Stomach (tissue), 8 donors: ENCODE measurements at regions not wholly inside any gene's neighbourhood (a gene's known extent, or its start where the extent isn't known, plus 50 kb on each side); places are given as distances from the start of the nearest gene placed in this dataset.

ENCODE experiments used
- DNase-seq, 2 donors: peaks; one replicate each; pipeline versions ENCODE4 v3.0.0 to v3.0.0-alpha.2; 2013 to 2019
- H3K27ac ChIP-seq, 5 donors: fragments of 200-600 bp in 4 of 5; sonication (generic) in 4 of 5; one replicate each; pipeline ENCODE4 v1.5.1; 2013 to 2019; ENCODE audit warnings: mild to moderate bottlenecking in 1 of 5, moderate library complexity in 1 of 5
- H3K27me3 ChIP-seq, 3 donors: fragments of 200-600 bp; sonication (generic); one replicate each; pipeline ENCODE4 v1.5.1; 2017 to 2019; ENCODE audit warnings: mixed run types in 1 of 3
- H3K36me3 ChIP-seq, 4 donors: fragments of 200-600 bp; sonication (generic); 1 replicate in 3 of 4; 2 replicates in 1 of 4; pipeline ENCODE4 v1.5.1; 2016 to 2019
- H3K4me1 ChIP-seq, 4 donors: fragments of 200-600 bp; sonication (generic); one replicate each; pipeline ENCODE4 v1.5.1; 2016 to 2019
- H3K4me3 ChIP-seq, 4 donors: fragments of 200-600 bp; sonication (generic) in 3 of 4; one replicate each; pipeline ENCODE4 v1.5.1; 2016 to 2019; ENCODE audit warnings: mild to moderate bottlenecking in 1 of 4
- H3K9me3 ChIP-seq, 4 donors: fragments of 200-600 bp; sonication (generic); one replicate each; pipeline ENCODE4 v1.5.1; 2016 to 2019
- EP300 ChIP-seq: sonication (generic); formaldehyde crosslinking; IDR thresholded peaks from one replicate; pipeline ENCODE4 v1.6.1; 2017; ENCODE audit warnings: antibody characterized with exemption
- POLR2A ChIP-seq, 4 donors: fragments of 450-650 bp; IDR thresholded peaks; one replicate each; pipeline ENCODE4 v1.6.1; 2016; ENCODE audit warnings: antibody characterized with exemption in 4 of 4, control low read depth in 2 of 4, mild to moderate bottlenecking in 1 of 4, moderate library complexity in 1 of 4
- POLR2AphosphoS5 ChIP-seq, 3 donors: sonication (generic); formaldehyde crosslinking; IDR thresholded peaks; one replicate each; pipeline ENCODE4 v1.6.1; 2016; ENCODE audit warnings: antibody characterized with exemption in 3 of 3
- WGBS, 5 donors: extraction: QIAGEN DNeasy Blood & Tissue Kit in 3 of 5; methylation state at CpG; one replicate each; pipeline versions ENCODE4 v1.1.5 to v1.1.7; 2013 to 2018; 5-methylcytosine and 5-hydroxymethylcytosine counted together
- intact Hi-C: fragments of 100-400 bp; cut with DNase I; formaldehyde crosslinking; loops from one replicate; pipeline ENCODE4 v1.15.1; 2023; ENCODE audit warnings: low total_unique reads
- TF ChIP-seq, protein P1 (sequence below), 7 experiments: fragments of 450-650 bp in 4 of 7; fragments of 200-600 bp in 3 of 7; sonication (generic) in 3 of 7; IDR thresholded peaks; one replicate each; pipeline ENCODE4 v1.5.1; 2016 to 2019; ENCODE audit warnings: antibody characterized with exemption in 7 of 7, control low read depth in 2 of 7, mild to moderate bottlenecking in 1 of 7
- donor health status: healthy with polysubstance abuse.
- donor health status: Bipolar disorder and iron deficiency.
- donor health status: healthy.

DNA sequence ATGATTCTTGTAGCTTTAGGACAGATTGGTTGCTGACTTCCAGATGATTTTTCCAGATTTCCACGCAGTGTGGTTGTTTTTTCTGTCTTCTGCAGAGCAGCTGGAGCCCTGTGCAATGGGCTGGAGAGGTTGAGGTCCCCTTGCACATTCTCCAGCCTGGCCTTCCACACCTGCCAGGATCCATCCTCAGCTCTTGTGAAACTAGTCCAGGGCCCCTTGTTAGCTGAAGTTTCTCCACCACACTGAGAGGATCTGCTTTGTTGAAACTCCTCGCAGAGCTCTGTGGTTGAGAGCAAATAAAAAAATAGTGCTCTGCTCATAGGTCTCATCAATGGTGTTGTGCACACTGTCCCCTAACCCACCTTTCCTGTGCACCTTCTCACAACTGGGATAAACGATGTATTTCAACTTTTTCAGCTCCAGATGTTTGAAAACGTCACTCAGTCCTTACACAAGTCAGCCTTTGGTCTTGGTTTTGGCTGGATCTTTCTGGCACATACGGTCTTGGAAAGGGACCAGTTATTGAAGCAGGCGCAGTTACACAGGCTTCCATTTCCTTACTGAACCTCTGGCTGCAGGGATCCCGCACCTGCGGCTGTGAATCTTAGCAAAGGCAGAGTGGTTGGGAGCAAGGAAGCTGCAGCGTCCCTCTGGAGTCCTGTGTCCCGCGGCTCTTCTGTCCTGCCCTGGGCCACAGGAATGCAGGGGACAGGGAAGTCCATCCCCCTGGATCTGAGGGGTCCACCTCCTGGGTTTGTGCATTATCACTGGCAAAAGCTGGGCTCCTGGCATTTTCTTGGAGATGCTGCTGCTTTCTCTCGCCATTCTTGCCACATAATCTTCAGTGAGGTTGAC lies 272.0 kb upstream of the DSEL start:
- no peaks in the 10 kb centered on the region for H3K36me3 ChIP-seq
- 74 to 85% (median 81%) methylated on average over 12 of the region's 12 CpGs for WGBS, 5 donors
- no peak overlapping the region for H3K27ac ChIP-seq
- intact Hi-C loops = no loop called here
- no peaks in the 10 kb centered on the region for H3K9me3 ChIP-seq
- DNase-seq = no peak
- no peak overlapping the region for H3K4me3 ChIP-seq
- no peaks in the 10 kb centered on the region for H3K27me3 ChIP-seq
- no peaks in the 10 kb centered on the region for H3K4me1 ChIP-seq
- no peak for TF ChIP-seq POLR2AphosphoS5 (IDR thresholded peaks at IDR 0.05)
- TF ChIP-seq EP300 = no peak
- TF ChIP-seq POLR2A (IDR thresholded peaks at IDR 0.05) = no peak
- TF ChIP-seq, protein P1, sequence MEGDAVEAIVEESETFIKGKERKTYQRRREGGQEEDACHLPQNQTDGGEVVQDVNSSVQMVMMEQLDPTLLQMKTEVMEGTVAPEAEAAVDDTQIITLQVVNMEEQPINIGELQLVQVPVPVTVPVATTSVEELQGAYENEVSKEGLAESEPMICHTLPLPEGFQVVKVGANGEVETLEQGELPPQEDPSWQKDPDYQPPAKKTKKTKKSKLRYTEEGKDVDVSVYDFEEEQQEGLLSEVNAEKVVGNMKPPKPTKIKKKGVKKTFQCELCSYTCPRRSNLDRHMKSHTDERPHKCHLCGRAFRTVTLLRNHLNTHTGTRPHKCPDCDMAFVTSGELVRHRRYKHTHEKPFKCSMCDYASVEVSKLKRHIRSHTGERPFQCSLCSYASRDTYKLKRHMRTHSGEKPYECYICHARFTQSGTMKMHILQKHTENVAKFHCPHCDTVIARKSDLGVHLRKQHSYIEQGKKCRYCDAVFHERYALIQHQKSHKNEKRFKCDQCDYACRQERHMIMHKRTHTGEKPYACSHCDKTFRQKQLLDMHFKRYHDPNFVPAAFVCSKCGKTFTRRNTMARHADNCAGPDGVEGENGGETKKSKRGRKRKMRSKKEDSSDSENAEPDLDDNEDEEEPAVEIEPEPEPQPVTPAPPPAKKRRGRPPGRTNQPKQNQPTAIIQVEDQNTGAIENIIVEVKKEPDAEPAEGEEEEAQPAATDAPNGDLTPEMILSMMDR (IDR thresholded peaks at IDR 0.05) = no peak

DNA sequence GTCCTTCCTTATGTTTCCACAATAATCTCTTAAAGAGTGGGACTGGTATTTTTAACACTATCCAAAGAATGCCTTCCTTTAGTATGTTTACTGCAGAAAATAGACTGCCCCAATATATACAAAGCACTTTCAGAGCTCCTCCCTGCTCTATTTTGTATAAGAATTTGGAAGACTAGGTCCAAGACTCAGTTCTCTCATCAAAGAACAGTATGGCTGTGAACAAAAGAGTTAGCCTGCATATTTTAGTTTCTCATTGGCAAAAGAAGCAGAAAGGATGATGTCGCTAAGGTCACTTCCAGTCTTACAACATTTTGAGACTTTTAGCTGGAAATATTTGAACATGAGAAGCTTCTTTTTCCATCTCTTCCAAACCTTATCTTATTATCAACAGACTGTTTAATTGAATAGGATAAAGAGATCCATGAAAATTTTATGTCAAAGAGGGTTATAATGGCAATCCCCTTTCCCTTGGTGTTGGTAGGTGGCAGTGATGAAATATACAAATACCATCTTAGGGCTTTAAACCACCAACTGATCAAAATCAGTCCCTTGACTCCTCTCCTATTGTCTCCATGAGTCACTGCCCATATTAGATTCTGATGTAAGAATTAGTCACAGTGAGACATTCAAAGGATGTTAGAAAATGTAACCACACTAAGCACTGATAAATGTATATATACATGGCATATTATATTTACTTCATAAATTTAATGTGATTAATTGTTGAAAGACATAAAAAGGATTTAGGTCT lies 266.9 kb upstream of the DSEL start:
- intact Hi-C loops = no loop called here
- 83 to 100% (median 93%) methylated on average over 1 of the region's 1 CpG for WGBS, 5 donors
- no peaks in the 10 kb centered on the region for H3K36me3 ChIP-seq
- no peak for DNase-seq
- H3K9me3 ChIP-seq = no peaks in the 10 kb centered on the region
- H3K4me3 ChIP-seq = no peak overlapping the region
- H3K27me3 ChIP-seq = no peaks in the 10 kb centered on the region
- TF ChIP-seq, protein P1 (IDR thresholded peaks at IDR 0.05) = no peak
- TF ChIP-seq POLR2AphosphoS5 (IDR thresholded peaks at IDR 0.05) (no peak), POLR2A (IDR thresholded peaks at IDR 0.05) (no peak), EP300 (no peak)
- no peaks in the 10 kb centered on the region for H3K4me1 ChIP-seq
- H3K27ac ChIP-seq = no peak overlapping the region

DNA sequence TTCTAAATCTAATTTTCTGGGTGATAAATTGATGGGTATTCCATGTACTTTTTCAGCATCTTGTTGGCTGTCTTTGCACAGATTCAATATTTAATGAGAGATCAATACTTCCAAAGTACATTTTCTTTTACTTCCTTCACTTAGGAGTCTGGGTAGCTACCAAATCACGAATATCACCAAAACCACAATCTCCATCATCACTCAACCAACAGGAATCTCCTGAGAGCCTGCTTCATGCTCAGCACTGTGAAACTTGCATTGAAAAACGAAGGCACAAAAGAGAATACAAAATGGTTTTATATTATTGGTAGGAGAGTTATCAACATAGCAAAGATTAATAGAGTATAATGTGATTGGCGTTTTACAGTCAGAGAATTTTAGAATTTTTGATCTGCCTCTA lies 261.5 kb upstream of the DSEL start:
- TF ChIP-seq POLR2AphosphoS5 (IDR thresholded peaks at IDR 0.05) = no peak
- TF ChIP-seq, protein P1 (IDR thresholded peaks at IDR 0.05) = no peak
- TF ChIP-seq POLR2A (IDR thresholded peaks at IDR 0.05) = no peak
- no peak for TF ChIP-seq EP300
- WGBS, 5 donors = 54 to 66% (median 58%) methylated on average over 3 of the region's 3 CpGs
- no peak overlapping the region for H3K27ac ChIP-seq
- intact Hi-C loops = no loop called here
- H3K27me3 ChIP-seq = no peaks in the 10 kb centered on the region
- no peak for DNase-seq
- H3K36me3 ChIP-seq = no peaks in the 10 kb centered on the region
- no peaks in the 10 kb centered on the region for H3K4me1 ChIP-seq
- no peak overlapping the region for H3K4me3 ChIP-seq
- no peaks in the 10 kb centered on the region for H3K9me3 ChIP-seq

GRCh38 chr18:67776929-67777328 lies 260.4 kb upstream of the DSEL start:
- Histone ChIP-seq H3K4me3 (no peak overlapping the region), H3K9me3 (no peaks in the 10 kb centered on the region), H3K27me3 (no peaks in the 10 kb centered on the region), H3K36me3 (no peaks in the 10 kb centered on the region), H3K27ac (no peak overlapping the region), H3K4me1 (no peaks in the 10 kb centered on the region)
- 63 to 75% (median 69%) methylated on average over 3 of the region's 3 CpGs for WGBS, 5 donors
- DNase-seq = peak in 1 of 2 donors; percentile 26
- no peak for TF ChIP-seq EP300
- TF ChIP-seq, protein P1 (IDR thresholded peaks at IDR 0.05) = no peak
- no peak for TF ChIP-seq POLR2A (IDR thresholded peaks at IDR 0.05)
- intact Hi-C loops = no loop called here
